K562 (cell line): ENCODE measurements at regions not wholly inside any gene's neighbourhood (a gene's known extent, or its start where the extent isn't known, plus 50 kb on each side); places are given as distances from the start of the nearest gene placed in this dataset.
A peak's percentile ranks its signal among the peaks of the same experiment; 100 is the strongest.
"Not testable (repeated sequence)": the region's sequence is repeated elsewhere in the genome, so short reads cannot be mapped to it uniquely, and the experiment has no call there.

ENCODE experiments used
- CREB1 ChIP-seq, 2 experiments: sonication (generic) in 1 of 2; formaldehyde crosslinking in 1 of 2; IDR thresholded peaks; 2 replicates each; pipeline versions ENCODE4 v1.6.1 to v1.8.0; 2012 to 2022; ENCODE audit warnings: inconsistent platforms in 1 of 2, mild to moderate bottlenecking in 1 of 2, missing genetic modification reagents in 1 of 2, moderate library complexity in 1 of 2
- CREM ChIP-seq: IDR thresholded peaks from 2 replicates; pipeline ENCODE4 v1.6.1; 2014; ENCODE audit warnings: antibody characterized with exemption, low read depth
- POLR2A ChIP-seq: fragments of 450-650 bp; conservative IDR thresholded peaks from 2 replicates; pipeline ENCODE4 v1.6.1; 2016
- SNRNP70 ChIP-seq: fragments of 200-400 bp; formaldehyde crosslinking; optimal IDR thresholded peaks from 2 replicates; pipeline ENCODE3; 2017; ENCODE audit warnings: low read depth, low read length
- ZBTB7A ChIP-seq: IDR thresholded peaks from 2 replicates; pipeline ENCODE4 v1.6.1; 2011; ENCODE audit warnings: low read depth, mild to moderate bottlenecking, low read length, moderate library complexity, borderline replicate concordance; ENCODE audit not compliant: control insufficient read depth
- ZNF589 ChIP-seq: fragments of 200-800 bp; sonication (Bioruptor generic); IDR thresholded peaks from 2 replicates; pipeline ENCODE4 v1.6.1; 2016; ENCODE audit warnings: low read depth, missing genetic modification characterization, missing compliant biosample characterization
- TF ChIP-seq, protein P1 (sequence below): fragments of 450-650 bp; formaldehyde crosslinking; IDR thresholded peaks from 2 replicates; pipeline ENCODE4 v1.4.0; 2020; ENCODE audit warnings: mild to moderate bottlenecking, moderate library complexity
- TF ChIP-seq, protein P2 (sequence below): fragments of 250-450 bp; sonication (Bioruptor Pico); IDR thresholded peaks from 2 replicates; pipeline ENCODE4 v1.9.0; 2021; ENCODE audit warnings: mild to moderate bottlenecking, inconsistent platforms
- TF ChIP-seq, protein P3 (sequence below): fragments of 250-450 bp; sonication (Bioruptor Pico); IDR thresholded peaks from 2 replicates; pipeline ENCODE4 v1.8.0; 2021; ENCODE audit warnings: mild to moderate bottlenecking, moderate library complexity
- TF ChIP-seq, protein P4 (sequence below), 3 experiments: fragments of 200-800 bp in 1 of 3; fragments of 250-450 bp in 1 of 3; fragments of 450-650 bp in 1 of 3; sonication (Bioruptor Pico) in 1 of 3; sonication (Bioruptor generic) in 1 of 3; formaldehyde crosslinking in 1 of 3; IDR thresholded peaks; 2 replicates each; pipeline versions ENCODE4 v1.6.1 to v1.8.0; 2016 to 2022; ENCODE audit warnings: mild to moderate bottlenecking in 2 of 3, missing genetic modification characterization in 2 of 3, missing compliant biosample characterization in 1 of 3, moderate library complexity in 1 of 3

DNA sequence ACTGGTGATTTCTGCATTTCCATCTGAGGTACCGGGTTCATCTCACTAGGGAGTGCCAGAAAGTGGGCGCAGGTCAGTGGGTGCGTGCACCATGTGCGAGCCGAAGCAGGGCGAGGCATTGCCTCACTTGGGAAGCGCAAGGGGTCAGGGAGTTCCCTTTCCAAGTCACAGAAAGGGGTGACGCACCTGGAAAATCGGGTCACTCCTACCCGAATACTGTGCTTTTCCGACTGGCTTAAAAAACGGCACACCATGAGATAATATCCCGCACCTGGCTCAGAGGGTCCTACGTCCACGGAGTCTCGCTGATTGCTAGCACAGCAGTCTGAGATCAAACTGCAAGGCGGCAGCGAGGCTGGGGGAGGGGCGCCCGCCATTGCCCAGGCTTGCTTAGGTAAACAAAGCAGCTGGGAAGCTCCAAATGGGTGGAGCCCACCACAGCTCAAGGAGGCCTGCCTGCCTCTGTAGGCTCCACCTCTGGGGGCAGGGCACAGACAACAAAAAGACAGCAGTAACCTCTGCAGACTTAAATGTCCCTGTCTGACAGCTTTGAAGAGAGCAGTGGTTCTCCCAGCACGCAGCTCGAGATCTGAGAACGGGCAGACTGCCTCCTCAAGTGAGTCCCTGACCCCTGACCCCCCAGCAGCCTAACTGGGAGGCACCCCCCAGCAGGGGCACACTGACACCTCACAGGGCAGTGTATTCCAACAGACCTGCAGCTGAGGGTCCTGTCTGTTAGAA lies 146.0 kb downstream of the IBTK start:
- not testable (repeated sequence) for TF ChIP-seq CREB1 (IDR thresholded peaks at IDR 0.05); CREB1 (CRISPR knock-in tag; IDR thresholded peaks at IDR 0.05); ZNF589 (CRISPR knock-in tag); CREM; ZBTB7A; SNRNP70
- TF ChIP-seq, protein P1, sequence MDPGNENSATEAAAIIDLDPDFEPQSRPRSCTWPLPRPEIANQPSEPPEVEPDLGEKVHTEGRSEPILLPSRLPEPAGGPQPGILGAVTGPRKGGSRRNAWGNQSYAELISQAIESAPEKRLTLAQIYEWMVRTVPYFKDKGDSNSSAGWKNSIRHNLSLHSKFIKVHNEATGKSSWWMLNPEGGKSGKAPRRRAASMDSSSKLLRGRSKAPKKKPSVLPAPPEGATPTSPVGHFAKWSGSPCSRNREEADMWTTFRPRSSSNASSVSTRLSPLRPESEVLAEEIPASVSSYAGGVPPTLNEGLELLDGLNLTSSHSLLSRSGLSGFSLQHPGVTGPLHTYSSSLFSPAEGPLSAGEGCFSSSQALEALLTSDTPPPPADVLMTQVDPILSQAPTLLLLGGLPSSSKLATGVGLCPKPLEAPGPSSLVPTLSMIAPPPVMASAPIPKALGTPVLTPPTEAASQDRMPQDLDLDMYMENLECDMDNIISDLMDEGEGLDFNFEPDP (CRISPR knock-in tag), result not testable (repeated sequence)
- TF ChIP-seq POLR2A, result peak; percentile 42; the same call in 1 of the 2 replicates
- TF ChIP-seq, protein P2, sequence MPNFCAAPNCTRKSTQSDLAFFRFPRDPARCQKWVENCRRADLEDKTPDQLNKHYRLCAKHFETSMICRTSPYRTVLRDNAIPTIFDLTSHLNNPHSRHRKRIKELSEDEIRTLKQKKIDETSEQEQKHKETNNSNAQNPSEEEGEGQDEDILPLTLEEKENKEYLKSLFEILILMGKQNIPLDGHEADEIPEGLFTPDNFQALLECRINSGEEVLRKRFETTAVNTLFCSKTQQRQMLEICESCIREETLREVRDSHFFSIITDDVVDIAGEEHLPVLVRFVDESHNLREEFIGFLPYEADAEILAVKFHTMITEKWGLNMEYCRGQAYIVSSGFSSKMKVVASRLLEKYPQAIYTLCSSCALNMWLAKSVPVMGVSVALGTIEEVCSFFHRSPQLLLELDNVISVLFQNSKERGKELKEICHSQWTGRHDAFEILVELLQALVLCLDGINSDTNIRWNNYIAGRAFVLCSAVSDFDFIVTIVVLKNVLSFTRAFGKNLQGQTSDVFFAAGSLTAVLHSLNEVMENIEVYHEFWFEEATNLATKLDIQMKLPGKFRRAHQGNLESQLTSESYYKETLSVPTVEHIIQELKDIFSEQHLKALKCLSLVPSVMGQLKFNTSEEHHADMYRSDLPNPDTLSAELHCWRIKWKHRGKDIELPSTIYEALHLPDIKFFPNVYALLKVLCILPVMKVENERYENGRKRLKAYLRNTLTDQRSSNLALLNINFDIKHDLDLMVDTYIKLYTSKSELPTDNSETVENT (CRISPR knock-in tag), result not testable (repeated sequence)
- TF ChIP-seq, protein P3, sequence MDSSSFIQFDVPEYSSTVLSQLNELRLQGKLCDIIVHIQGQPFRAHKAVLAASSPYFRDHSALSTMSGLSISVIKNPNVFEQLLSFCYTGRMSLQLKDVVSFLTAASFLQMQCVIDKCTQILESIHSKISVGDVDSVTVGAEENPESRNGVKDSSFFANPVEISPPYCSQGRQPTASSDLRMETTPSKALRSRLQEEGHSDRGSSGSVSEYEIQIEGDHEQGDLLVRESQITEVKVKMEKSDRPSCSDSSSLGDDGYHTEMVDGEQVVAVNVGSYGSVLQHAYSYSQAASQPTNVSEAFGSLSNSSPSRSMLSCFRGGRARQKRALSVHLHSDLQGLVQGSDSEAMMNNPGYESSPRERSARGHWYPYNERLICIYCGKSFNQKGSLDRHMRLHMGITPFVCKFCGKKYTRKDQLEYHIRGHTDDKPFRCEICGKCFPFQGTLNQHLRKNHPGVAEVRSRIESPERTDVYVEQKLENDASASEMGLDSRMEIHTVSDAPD (CRISPR knock-in tag), result not testable (repeated sequence)
- TF ChIP-seq, protein P4, sequence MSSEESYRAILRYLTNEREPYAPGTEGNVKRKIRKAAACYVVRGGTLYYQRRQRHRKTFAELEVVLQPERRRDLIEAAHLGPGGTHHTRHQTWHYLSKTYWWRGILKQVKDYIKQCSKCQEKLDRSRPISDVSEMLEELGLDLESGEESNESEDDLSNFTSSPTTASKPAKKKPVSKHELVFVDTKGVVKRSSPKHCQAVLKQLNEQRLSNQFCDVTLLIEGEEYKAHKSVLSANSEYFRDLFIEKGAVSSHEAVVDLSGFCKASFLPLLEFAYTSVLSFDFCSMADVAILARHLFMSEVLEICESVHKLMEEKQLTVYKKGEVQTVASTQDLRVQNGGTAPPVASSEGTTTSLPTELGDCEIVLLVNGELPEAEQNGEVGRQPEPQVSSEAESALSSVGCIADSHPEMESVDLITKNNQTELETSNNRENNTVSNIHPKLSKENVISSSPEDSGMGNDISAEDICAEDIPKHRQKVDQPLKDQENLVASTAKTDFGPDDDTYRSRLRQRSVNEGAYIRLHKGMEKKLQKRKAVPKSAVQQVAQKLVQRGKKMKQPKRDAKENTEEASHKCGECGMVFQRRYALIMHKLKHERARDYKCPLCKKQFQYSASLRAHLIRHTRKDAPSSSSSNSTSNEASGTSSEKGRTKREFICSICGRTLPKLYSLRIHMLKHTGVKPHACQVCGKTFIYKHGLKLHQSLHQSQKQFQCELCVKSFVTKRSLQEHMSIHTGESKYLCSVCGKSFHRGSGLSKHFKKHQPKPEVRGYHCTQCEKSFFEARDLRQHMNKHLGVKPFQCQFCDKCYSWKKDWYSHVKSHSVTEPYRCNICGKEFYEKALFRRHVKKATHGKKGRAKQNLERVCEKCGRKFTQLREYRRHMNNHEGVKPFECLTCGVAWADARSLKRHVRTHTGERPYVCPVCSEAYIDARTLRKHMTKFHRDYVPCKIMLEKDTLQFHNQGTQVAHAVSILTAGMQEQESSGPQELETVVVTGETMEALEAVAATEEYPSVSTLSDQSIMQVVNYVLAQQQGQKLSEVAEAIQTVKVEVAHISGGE (CRISPR knock-in tag; IDR thresholded peaks at IDR 0.05), result not testable (repeated sequence)
